Ovary (tissue), 3 donors: ENCODE measurements at regions not wholly inside any gene's neighbourhood (a gene's known extent, or its start where the extent isn't known, plus 50 kb on each side); places are given as distances from the start of the nearest gene placed in this dataset.

Source experiments
- POLR2A ChIP-seq: fragments of 450-650 bp; IDR thresholded peaks from one replicate; pipeline ENCODE4 v1.6.1; 2017; ENCODE audit warnings: antibody characterized with exemption, mild to moderate bottlenecking, moderate library complexity
- TF ChIP-seq, protein P1 (sequence below), 3 donors: fragments of 450-650 bp in 2 of 3; fragments of 200-600 bp in 1 of 3; IDR thresholded peaks; one replicate each; pipeline versions ENCODE4 v1.5.1 to v1.8.0; 2016 to 2022; ENCODE audit warnings: antibody characterized with exemption in 3 of 3, mild to moderate bottlenecking in 1 of 3
- donor health status: DM: no; HTN: no; CAD: no.

- TF ChIP-seq, protein P1, sequence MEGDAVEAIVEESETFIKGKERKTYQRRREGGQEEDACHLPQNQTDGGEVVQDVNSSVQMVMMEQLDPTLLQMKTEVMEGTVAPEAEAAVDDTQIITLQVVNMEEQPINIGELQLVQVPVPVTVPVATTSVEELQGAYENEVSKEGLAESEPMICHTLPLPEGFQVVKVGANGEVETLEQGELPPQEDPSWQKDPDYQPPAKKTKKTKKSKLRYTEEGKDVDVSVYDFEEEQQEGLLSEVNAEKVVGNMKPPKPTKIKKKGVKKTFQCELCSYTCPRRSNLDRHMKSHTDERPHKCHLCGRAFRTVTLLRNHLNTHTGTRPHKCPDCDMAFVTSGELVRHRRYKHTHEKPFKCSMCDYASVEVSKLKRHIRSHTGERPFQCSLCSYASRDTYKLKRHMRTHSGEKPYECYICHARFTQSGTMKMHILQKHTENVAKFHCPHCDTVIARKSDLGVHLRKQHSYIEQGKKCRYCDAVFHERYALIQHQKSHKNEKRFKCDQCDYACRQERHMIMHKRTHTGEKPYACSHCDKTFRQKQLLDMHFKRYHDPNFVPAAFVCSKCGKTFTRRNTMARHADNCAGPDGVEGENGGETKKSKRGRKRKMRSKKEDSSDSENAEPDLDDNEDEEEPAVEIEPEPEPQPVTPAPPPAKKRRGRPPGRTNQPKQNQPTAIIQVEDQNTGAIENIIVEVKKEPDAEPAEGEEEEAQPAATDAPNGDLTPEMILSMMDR (IDR thresholded peaks at IDR 0.05): no peak
- TF ChIP-seq POLR2A: no peak
Measured at GRCh38 chr16:9177861-9178260, 86.4 kb downstream of the HAPSTR1 start.
